ENCODE measurements at regions not wholly inside any gene's neighbourhood (a gene's known extent, or its start where the extent isn't known, plus 50 kb on each side); places are given as distances from the start of the nearest gene placed in this dataset.

GRCh38 chr6:3663081-3663480 is 88.4 kb downstream of the PXDC1 start:
- intact Hi-C loops (cut with micrococcal nuclease; ENCODE audit: unreplicated experiment) = no loop called here
- no peaks in the 10 kb centered on the region for H3K27me3 ChIP-seq (replicated peaks; ENCODE audit: insufficient read depth, low read depth, low read length, poor library complexity)
- ChIA-PET CTCF (no interaction called here), POLR2A (ENCODE audit: low non-redundant PET) (no interaction called here)
- H3K27ac ChIP-seq (ENCODE audit: low read depth, low read length, poor library complexity, severe bottlenecking) = no peak overlapping the region
- H3K4me3 ChIP-seq (ENCODE audit: low read depth, low read length, poor library complexity, severe bottlenecking) = no peak overlapping the region
- DNase-seq (ENCODE audit: low spot score) = no peak
- TF ChIP-seq, protein P1, sequence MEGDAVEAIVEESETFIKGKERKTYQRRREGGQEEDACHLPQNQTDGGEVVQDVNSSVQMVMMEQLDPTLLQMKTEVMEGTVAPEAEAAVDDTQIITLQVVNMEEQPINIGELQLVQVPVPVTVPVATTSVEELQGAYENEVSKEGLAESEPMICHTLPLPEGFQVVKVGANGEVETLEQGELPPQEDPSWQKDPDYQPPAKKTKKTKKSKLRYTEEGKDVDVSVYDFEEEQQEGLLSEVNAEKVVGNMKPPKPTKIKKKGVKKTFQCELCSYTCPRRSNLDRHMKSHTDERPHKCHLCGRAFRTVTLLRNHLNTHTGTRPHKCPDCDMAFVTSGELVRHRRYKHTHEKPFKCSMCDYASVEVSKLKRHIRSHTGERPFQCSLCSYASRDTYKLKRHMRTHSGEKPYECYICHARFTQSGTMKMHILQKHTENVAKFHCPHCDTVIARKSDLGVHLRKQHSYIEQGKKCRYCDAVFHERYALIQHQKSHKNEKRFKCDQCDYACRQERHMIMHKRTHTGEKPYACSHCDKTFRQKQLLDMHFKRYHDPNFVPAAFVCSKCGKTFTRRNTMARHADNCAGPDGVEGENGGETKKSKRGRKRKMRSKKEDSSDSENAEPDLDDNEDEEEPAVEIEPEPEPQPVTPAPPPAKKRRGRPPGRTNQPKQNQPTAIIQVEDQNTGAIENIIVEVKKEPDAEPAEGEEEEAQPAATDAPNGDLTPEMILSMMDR (conservative IDR thresholded peaks at IDR 0.05; ENCODE audit: low read depth, low read length) = no peak
- no peak for TF ChIP-seq EZH2 (IDR thresholded peaks at IDR 0.05; ENCODE audit: borderline replicate concordance, low read depth, low read length, poor library complexity, severe bottlenecking)
- peaks cover 19% of the 10 kb centered on the region for H3K4me1 ChIP-seq (ENCODE audit: insufficient read depth, low read length, poor library complexity, severe bottlenecking)
- no TSS peak for BruUV-seq (replicated peaks)
- H3K9me3 ChIP-seq (ENCODE audit: low read depth, low read length, poor library complexity, severe bottlenecking) = no peaks in the 10 kb centered on the region
- H3K36me3 ChIP-seq (ENCODE audit: insufficient read depth, low read length, poor library complexity, severe bottlenecking) = no peaks in the 10 kb centered on the region

DNA sequence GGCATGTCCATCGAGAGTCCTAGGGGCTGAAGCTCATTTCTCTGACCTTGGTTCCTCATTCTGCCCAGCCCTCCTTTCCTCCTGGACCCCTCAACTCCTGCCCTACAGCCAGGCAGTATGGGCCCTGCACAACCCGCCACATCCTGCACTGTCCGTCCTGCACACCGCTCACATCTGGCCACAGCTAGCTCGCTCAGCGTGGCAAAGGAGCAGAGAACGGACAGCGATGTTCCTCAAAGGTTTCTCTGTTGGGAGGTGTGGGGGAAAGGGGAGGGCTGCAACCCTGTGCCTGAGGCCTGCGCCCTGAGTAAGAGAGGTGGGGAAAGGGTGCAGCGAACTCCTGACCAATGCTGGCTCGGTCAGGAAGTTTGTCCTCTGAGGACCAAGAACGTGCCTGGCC is 90.1 kb downstream of the PXDC1 start:
- intact Hi-C loops (cut with micrococcal nuclease; ENCODE audit: unreplicated experiment) = no loop called here

DNA sequence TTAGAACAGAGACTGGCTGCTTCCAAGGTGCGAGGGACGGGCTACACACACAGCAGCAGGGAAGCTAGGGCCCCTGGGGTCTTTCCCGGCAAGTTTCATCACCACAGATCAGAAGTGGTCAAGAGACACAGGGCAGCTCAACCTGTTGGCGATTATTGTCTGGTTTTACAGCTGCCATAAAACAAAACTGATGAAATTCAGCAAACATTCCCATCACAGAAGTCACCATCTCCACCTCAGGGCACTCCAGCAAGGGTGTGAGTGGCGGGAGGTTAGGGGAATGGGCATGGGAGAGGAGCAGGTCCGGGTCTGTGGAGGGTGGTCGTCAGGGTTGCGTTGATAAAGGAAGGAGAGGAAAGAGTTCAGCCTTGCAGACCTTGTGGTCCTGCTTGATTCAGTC is 91.0 kb downstream of the PXDC1 start:
- Histone ChIP-seq H3K9me3 (ENCODE audit: low read depth, low read length, poor library complexity, severe bottlenecking) (no peaks in the 10 kb centered on the region), H3K4me1 (ENCODE audit: insufficient read depth, low read length, poor library complexity, severe bottlenecking) (peaks cover 15% of the 10 kb centered on the region), H3K36me3 (ENCODE audit: insufficient read depth, low read length, poor library complexity, severe bottlenecking) (no peaks in the 10 kb centered on the region), H3K4me3 (ENCODE audit: low read depth, low read length, poor library complexity, severe bottlenecking) (no peak overlapping the region), H3K27ac (ENCODE audit: low read depth, low read length, poor library complexity, severe bottlenecking) (no peak overlapping the region), H3K27me3 (replicated peaks; ENCODE audit: insufficient read depth, low read depth, low read length, poor library complexity) (no peaks in the 10 kb centered on the region)
- ChIA-PET POLR2A (ENCODE audit: low non-redundant PET) (no interaction called here), CTCF (no interaction called here)
- no peak for TF ChIP-seq EZH2 (IDR thresholded peaks at IDR 0.05; ENCODE audit: borderline replicate concordance, low read depth, low read length, poor library complexity, severe bottlenecking)
- TF ChIP-seq, protein P1 (conservative IDR thresholded peaks at IDR 0.05; ENCODE audit: low read depth, low read length) = no peak
- BruUV-seq (replicated peaks) = no TSS peak
- no peak for DNase-seq (ENCODE audit: low spot score)
- intact Hi-C loops (cut with micrococcal nuclease; ENCODE audit: unreplicated experiment) = no loop called here

More for the DNA sequence above, 90.1 kb downstream of the PXDC1 start:
- no TSS peak for BruUV-seq (replicated peaks)
- POLR2A ChIA-PET (ENCODE audit: low non-redundant PET) = no interaction called here
- CTCF ChIA-PET = no interaction called here
- DNase-seq (ENCODE audit: low spot score) = no peak
- Histone ChIP-seq H3K4me3 (ENCODE audit: low read depth, low read length, poor library complexity, severe bottlenecking) (no peak overlapping the region), H3K4me1 (ENCODE audit: insufficient read depth, low read length, poor library complexity, severe bottlenecking) (peaks cover 19% of the 10 kb centered on the region), H3K36me3 (ENCODE audit: insufficient read depth, low read length, poor library complexity, severe bottlenecking) (no peaks in the 10 kb centered on the region), H3K27me3 (replicated peaks; ENCODE audit: insufficient read depth, low read depth, low read length, poor library complexity) (no peaks in the 10 kb centered on the region), H3K27ac (ENCODE audit: low read depth, low read length, poor library complexity, severe bottlenecking) (no peak overlapping the region), H3K9me3 (ENCODE audit: low read depth, low read length, poor library complexity, severe bottlenecking) (no peaks in the 10 kb centered on the region)
- no peak for TF ChIP-seq EZH2 (IDR thresholded peaks at IDR 0.05; ENCODE audit: borderline replicate concordance, low read depth, low read length, poor library complexity, severe bottlenecking)
- TF ChIP-seq, protein P1 (conservative IDR thresholded peaks at IDR 0.05; ENCODE audit: low read depth, low read length) = no peak
